Keratinocyte (primary cell): ENCODE measurements at regions not wholly inside any gene's neighbourhood (a gene's known extent, or its start where the extent isn't known, plus 50 kb on each side); places are given as distances from the start of the nearest gene placed in this dataset.

ENCODE experiments used
- DNase-seq: peaks from one replicate; pipeline ENCODE4 v3.0.0-alpha.2; 2011; ENCODE audit warnings: low read depth, missing footprints, low spot score
- FAIRE-seq: peaks from 2 replicates; lab custom pipeline; 2011; peaks lifted over from hg19 to GRCh38; lab: Jason Lieb, UNC
- H2AFZ ChIP-seq: 2 replicates; pipeline ENCODE4 v1.6.0; 2012; ENCODE audit warnings: low read length, control low read depth, inconsistent platforms; ENCODE audit not compliant: control insufficient read depth
- H3K27ac ChIP-seq: 2 replicates; pipeline ENCODE4 v1.5.1; 2011; ENCODE audit warnings: low read length; ENCODE audit not compliant: control insufficient read depth, insufficient read depth
- H3K27me3 ChIP-seq: 3 replicates; pipeline ENCODE4 v1.6.0; 2011; ENCODE audit warnings: low read length; ENCODE audit not compliant: control insufficient read depth, insufficient read depth; ENCODE audit errors: extremely low read depth
- H3K36me3 ChIP-seq, 2 experiments: 2 replicates in 1 of 2; 3 replicates in 1 of 2; pipeline ENCODE4 v1.5.1; 2011; ENCODE audit warnings: low read length in 2 of 2, mild to moderate bottlenecking in 1 of 2; ENCODE audit not compliant: control insufficient read depth in 2 of 2, insufficient read depth in 2 of 2; ENCODE audit errors: extremely low read depth in 1 of 2
- H3K4me1 ChIP-seq: 3 replicates; pipeline ENCODE4 v1.5.1; 2011; ENCODE audit warnings: low read length; ENCODE audit not compliant: control insufficient read depth, insufficient read depth; ENCODE audit errors: extremely low read depth
- H3K4me2 ChIP-seq: 3 replicates; pipeline ENCODE4 v1.6.0; 2011; ENCODE audit warnings: low read depth, low read length; ENCODE audit not compliant: control insufficient read depth, insufficient read depth; ENCODE audit errors: extremely low read depth
- H3K4me3 ChIP-seq, 3 experiments: fragments of 200-600 bp in 1 of 3; sonication (generic) in 1 of 3; 2 replicates in 2 of 3; 3 replicates in 1 of 3; pipeline ENCODE4 v1.5.1; 2011 to 2016; ENCODE audit warnings: low read length in 3 of 3, mild to moderate bottlenecking in 3 of 3, control low read depth in 2 of 3, inconsistent platforms in 1 of 3, low read depth in 1 of 3, mixed read lengths in 1 of 3, mixed run types in 1 of 3, moderate library complexity in 1 of 3; ENCODE audit not compliant: control insufficient read depth in 2 of 3, insufficient read depth in 2 of 3; ENCODE audit errors: extremely low read depth in 1 of 3
- H3K79me2 ChIP-seq: 2 replicates; pipeline ENCODE4 v1.6.0; 2012; ENCODE audit warnings: low read length; ENCODE audit not compliant: control insufficient read depth, insufficient read depth
- H3K9ac ChIP-seq: 3 replicates; pipeline ENCODE4 v1.6.0; 2011; ENCODE audit warnings: low read length; ENCODE audit not compliant: control insufficient read depth, insufficient read depth; ENCODE audit errors: extremely low read depth
- H3K9me1 ChIP-seq: 3 replicates; pipeline ENCODE4 v1.6.0; 2011; ENCODE audit warnings: low read length; ENCODE audit not compliant: control insufficient read depth, insufficient read depth; ENCODE audit errors: extremely low read depth
- H3K9me3 ChIP-seq: 2 replicates; pipeline ENCODE4 v1.5.1; 2012; ENCODE audit warnings: low read depth, low read length; ENCODE audit not compliant: control insufficient read depth
- H4K20me1 ChIP-seq: 3 replicates; pipeline ENCODE4 v1.6.0; 2011; ENCODE audit warnings: low read length; ENCODE audit not compliant: control insufficient read depth, insufficient read depth; ENCODE audit errors: extremely low read depth
- EZH2 ChIP-seq: IDR thresholded peaks from one replicate; pipeline ENCODE4 v1.6.1; 2012; ENCODE audit warnings: inconsistent platforms, mild to moderate bottlenecking, low read length, moderate library complexity
- dilution Hi-C: fragments of 300-500 bp; cut with MboI; formaldehyde crosslinking; loops from one replicate; pipeline ENCODE4 v1.7.0; 2020; ENCODE audit warnings: low sequenced_read_pairs; ENCODE audit not compliant: extremely low pct_ligation_motif_present
- TF ChIP-seq, protein P1 (sequence below), 3 experiments: IDR thresholded peaks in 1 of 3; conservative IDR thresholded peaks in 1 of 3; optimal IDR thresholded peaks in 1 of 3; 2 replicates in 2 of 3; 3 replicates in 1 of 3; pipeline versions ENCODE3 to v1.5.1; 2011; ENCODE audit warnings: low read length in 3 of 3, mild to moderate bottlenecking in 3 of 3, moderate library complexity in 2 of 3, control low read depth in 1 of 3, inconsistent platforms in 1 of 3; ENCODE audit not compliant: insufficient read depth in 2 of 3; ENCODE audit errors: extremely low read depth in 1 of 3

DNA sequence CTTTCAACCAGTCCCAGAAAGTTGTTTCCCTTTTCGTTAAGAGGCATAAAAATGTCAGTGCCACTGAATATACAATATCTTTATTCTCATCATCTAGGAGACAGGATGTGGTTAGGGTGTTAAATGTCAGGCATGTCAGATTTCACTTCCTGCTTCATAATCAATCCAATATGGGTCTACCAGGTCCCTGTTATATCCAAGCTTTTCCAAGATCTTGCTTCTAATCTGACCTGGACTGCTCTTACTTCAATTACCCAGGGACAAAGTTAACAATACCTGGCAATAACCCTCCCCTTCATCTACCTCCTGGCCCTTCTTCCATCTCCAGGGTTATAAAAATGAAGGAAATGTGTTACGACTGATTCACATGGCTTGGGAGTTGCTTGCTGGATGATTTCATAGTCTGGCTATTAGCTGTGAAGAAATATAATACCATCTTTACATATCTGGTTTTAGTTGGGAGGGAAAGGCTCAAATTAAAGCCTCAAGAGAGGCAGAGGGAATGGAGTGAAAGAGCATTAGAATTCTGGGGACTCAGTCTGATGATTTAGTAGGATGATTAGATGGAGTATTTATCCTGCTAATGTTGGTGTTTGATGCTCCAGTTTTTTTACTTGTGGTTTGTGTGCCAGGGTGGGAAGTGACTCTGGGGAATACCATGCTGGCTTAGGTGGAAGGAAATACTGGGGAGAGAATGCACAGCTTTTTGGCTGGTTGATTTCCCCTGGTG lies 534.3 kb downstream of the ETS1 start:
- peak overlapping the region; percentile 16 for H3K27ac ChIP-seq
- dilution Hi-C loops, result no loop called here
- no peak for DNase-seq

DNA sequence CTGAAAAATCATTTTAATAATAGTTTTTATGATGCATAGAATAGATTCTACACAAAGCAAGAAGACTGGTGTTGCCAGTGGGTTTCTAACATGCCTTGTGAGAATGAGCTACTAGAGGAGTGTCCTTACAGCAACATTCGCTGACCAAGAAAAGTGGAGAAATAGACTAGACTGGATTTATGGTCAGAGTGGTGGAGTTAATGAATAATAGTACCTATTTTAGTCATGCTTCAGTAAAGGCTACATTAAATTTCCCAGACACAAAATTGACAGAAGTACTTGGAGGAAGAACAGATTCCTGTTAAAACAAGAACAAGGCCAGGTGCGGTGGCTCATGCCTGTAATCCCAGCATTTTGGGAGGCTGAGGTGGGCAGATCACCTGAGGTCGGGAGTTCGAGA lies 539.2 kb downstream of the ETS1 start:
- dilution Hi-C loops, result no loop called here
- H3K36me3 ChIP-seq, result no peaks in the 10 kb centered on the region
- no peak for TF ChIP-seq EZH2
- TF ChIP-seq, protein P1, sequence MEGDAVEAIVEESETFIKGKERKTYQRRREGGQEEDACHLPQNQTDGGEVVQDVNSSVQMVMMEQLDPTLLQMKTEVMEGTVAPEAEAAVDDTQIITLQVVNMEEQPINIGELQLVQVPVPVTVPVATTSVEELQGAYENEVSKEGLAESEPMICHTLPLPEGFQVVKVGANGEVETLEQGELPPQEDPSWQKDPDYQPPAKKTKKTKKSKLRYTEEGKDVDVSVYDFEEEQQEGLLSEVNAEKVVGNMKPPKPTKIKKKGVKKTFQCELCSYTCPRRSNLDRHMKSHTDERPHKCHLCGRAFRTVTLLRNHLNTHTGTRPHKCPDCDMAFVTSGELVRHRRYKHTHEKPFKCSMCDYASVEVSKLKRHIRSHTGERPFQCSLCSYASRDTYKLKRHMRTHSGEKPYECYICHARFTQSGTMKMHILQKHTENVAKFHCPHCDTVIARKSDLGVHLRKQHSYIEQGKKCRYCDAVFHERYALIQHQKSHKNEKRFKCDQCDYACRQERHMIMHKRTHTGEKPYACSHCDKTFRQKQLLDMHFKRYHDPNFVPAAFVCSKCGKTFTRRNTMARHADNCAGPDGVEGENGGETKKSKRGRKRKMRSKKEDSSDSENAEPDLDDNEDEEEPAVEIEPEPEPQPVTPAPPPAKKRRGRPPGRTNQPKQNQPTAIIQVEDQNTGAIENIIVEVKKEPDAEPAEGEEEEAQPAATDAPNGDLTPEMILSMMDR (optimal IDR thresholded peaks at IDR 0.05 in 1 of 3, IDR thresholded peaks at IDR 0.05 in 1 of 3, conservative IDR thresholded peaks at IDR 0.05 in 1 of 3; ENCODE audit: extremely low read depth in 1 of 3, insufficient read depth in 2 of 3, low read length in 3 of 3), result no peak
- H3K4me3 ChIP-seq, result no peak overlapping the region
- H3K27me3 ChIP-seq, result no peaks in the 10 kb centered on the region
- no peaks in the 10 kb centered on the region for H3K79me2 ChIP-seq
- FAIRE-seq, result no peak
- H2AFZ ChIP-seq, result no peak overlapping the region
- no peak overlapping the region for H3K27ac ChIP-seq
- no peaks in the 10 kb centered on the region for H3K9me1 ChIP-seq
- no peak for DNase-seq
- no peak overlapping the region for H3K4me2 ChIP-seq
- no peaks in the 10 kb centered on the region for H3K9me3 ChIP-seq
- H3K9ac ChIP-seq, result no peak overlapping the region
- H4K20me1 ChIP-seq, result no peaks in the 10 kb centered on the region
- H3K4me1 ChIP-seq, result peaks cover 6% of the 10 kb centered on the region

More for the DNA sequence above, 534.3 kb downstream of the ETS1 start:
- Histone ChIP-seq H3K79me2 (no peaks in the 10 kb centered on the region), H2AFZ (peak overlapping the region; percentile 64), H3K4me1 (peaks cover 30% of the 10 kb centered on the region), H4K20me1 (no peaks in the 10 kb centered on the region), H3K36me3 (no peaks in the 10 kb centered on the region), H3K4me3 (no peak overlapping the region), H3K9ac (no peak overlapping the region), H3K9me1 (no peaks in the 10 kb centered on the region), H3K4me2 (no peak overlapping the region), H3K27me3 (no peaks in the 10 kb centered on the region), H3K9me3 (no peaks in the 10 kb centered on the region)
- peak; percentile 72 for FAIRE-seq
- TF ChIP-seq EZH2, result no peak
- TF ChIP-seq, protein P1 (optimal IDR thresholded peaks at IDR 0.05 in 1 of 3, IDR thresholded peaks at IDR 0.05 in 1 of 3, conservative IDR thresholded peaks at IDR 0.05 in 1 of 3; ENCODE audit: extremely low read depth in 1 of 3, insufficient read depth in 2 of 3, low read length in 3 of 3), result no peak
